HCT116 (cell line): ENCODE measurements at regions not wholly inside any gene's neighbourhood (a gene's known extent, or its start where the extent isn't known, plus 50 kb on each side); places are given as distances from the start of the nearest gene placed in this dataset.

Source experiments
- ATAC-seq: fragments of 200-7000 bp; cut with Tn5 transposase; 2 replicates; pipeline ENCODE4 v1.9.1; 2020; ENCODE audit warnings: mild to moderate bottlenecking, moderate library complexity
- BruUV-seq: library from RNA; stranded (reverse); fragments of 400-500 nt; replicated peaks from 2 replicates; lab custom pipeline; 2021; lab: Mats Ljungman, UMichigan
- CTCF ChIA-PET: fragments of 300-600 bp; sonication (Branson Sonifier 250); formaldehyde crosslinking; loops from one replicate; lab custom pipeline; 2021; ENCODE audit warnings: antibody characterized with exemption; lab: Charles Lee
- POLR2A ChIA-PET: fragments of 300-600, 350-600 bp; sonication (Branson Sonifier 250); formaldehyde crosslinking; loops from one replicate; lab custom pipeline; 2021; ENCODE audit warnings: antibody characterized with exemption; lab: Charles Lee
- RAD21 ChIA-PET, 2 experiments: fragments of 300-600 bp; sonication (Branson Sonifier 250); formaldehyde crosslinking; loops; one replicate each; lab custom pipeline; 2023; ENCODE audit warnings: low total read pairs in 2 of 2; ENCODE audit not compliant: uncharacterized antibody in 2 of 2, unreplicated experiment in 2 of 2, low non-redundant PET in 1 of 2; lab: Charles Lee
- DNase-seq: peaks from one replicate; pipeline ENCODE4 v3.0.0-alpha.2; 2010; ENCODE audit warnings: low read depth, low spot score
- H2AFZ ChIP-seq: fragments of 200-600 bp; shearing (Covaris generic), sonication (generic); 2 replicates; pipeline ENCODE4 v1.6.1; 2017; ENCODE audit warnings: low read depth, mixed run types, mixed read lengths, antibody characterized with exemption, low read length; ENCODE audit not compliant: poor library complexity, severe bottlenecking
- H3K27ac ChIP-seq: 2 replicates; pipeline ENCODE4 v1.5.1; 2012; ENCODE audit warnings: low read depth, low read length
- H3K27me3 ChIP-seq: fragments of 200-600 bp; sonication (generic); 2 replicates; pipeline ENCODE4 v1.6.1; 2016; ENCODE audit warnings: mixed run types, low read length, mixed read lengths; ENCODE audit not compliant: insufficient read depth
- H3K36me3 ChIP-seq, 2 experiments: fragments of 200-500 bp in 1 of 2; fragments of 200-600 bp in 1 of 2; sonication (Bioruptor generic) in 1 of 2; sonication (generic) in 1 of 2; 2 replicates each; pipeline versions ENCODE4 v1.5.1 to v1.6.1; 2014 to 2016; ENCODE audit warnings: low read length in 2 of 2, inconsistent platforms in 1 of 2, mixed read lengths in 1 of 2, mixed run types in 1 of 2; ENCODE audit not compliant: insufficient read depth in 2 of 2, control insufficient read depth in 1 of 2
- H3K4me1 ChIP-seq, 2 experiments: fragments of 200-600 bp in 1 of 2; sonication (generic) in 1 of 2; 2 replicates each; pipeline versions ENCODE4 v1.5.1 to v1.6.1; 2012 to 2017; ENCODE audit warnings: low read length in 2 of 2, inconsistent platforms in 1 of 2, mild to moderate bottlenecking in 1 of 2, mixed read lengths in 1 of 2, mixed run types in 1 of 2, moderate library complexity in 1 of 2; ENCODE audit not compliant: insufficient read depth in 2 of 2, control insufficient read depth in 1 of 2
- H3K4me2 ChIP-seq: fragments of 200-600 bp; sonication (generic); 2 replicates; pipeline ENCODE4 v1.6.1; 2017; ENCODE audit warnings: mixed run types, low read length, mixed read lengths
- H3K4me3 ChIP-seq, 2 experiments: fragments of 200-600 bp in 1 of 2; sonication (generic) in 1 of 2; replicated peaks in 1 of 2; 2 replicates each; pipeline ENCODE4 v1.5.1; 2011 to 2016; ENCODE audit warnings: low read length in 2 of 2, control low read depth in 1 of 2, low read depth in 1 of 2, mild to moderate bottlenecking in 1 of 2, mixed read lengths in 1 of 2, mixed run types in 1 of 2
- H3K79me2 ChIP-seq: fragments of 200-600 bp; sonication (generic); 2 replicates; pipeline ENCODE4 v1.6.1; 2017; ENCODE audit warnings: mild to moderate bottlenecking, mixed run types, low read length, moderate library complexity, mixed read lengths; ENCODE audit not compliant: insufficient read depth
- H3K9ac ChIP-seq: fragments of 200-600 bp; sonication (generic); 2 replicates; pipeline ENCODE4 v1.6.1; 2016; ENCODE audit warnings: low read length, mixed read lengths
- H3K9me2 ChIP-seq: fragments of 200-600 bp; sonication (generic), shearing (Covaris generic); 2 replicates; pipeline ENCODE4 v1.6.1; 2017; ENCODE audit warnings: mixed run types, mild to moderate bottlenecking, moderate library complexity; ENCODE audit not compliant: insufficient read depth
- H3K9me3 ChIP-seq, 2 experiments: fragments of 200-500 bp in 1 of 2; fragments of 200-600 bp in 1 of 2; sonication (Bioruptor generic) in 1 of 2; sonication (generic) in 1 of 2; 2 replicates each; pipeline ENCODE4 v1.6.1; 2014 to 2017; ENCODE audit warnings: low read length in 2 of 2, mixed read lengths in 2 of 2, inconsistent platforms in 1 of 2, low read depth in 1 of 2, mild to moderate bottlenecking in 1 of 2, mixed run types in 1 of 2, moderate library complexity in 1 of 2; ENCODE audit not compliant: control insufficient read depth in 1 of 2, insufficient read depth in 1 of 2
- H4K20me1 ChIP-seq: fragments of 200-600 bp; sonication (generic), shearing (Covaris generic); 2 replicates; pipeline ENCODE4 v1.6.1; 2017; ENCODE audit warnings: mixed run types, mild to moderate bottlenecking, moderate library complexity; ENCODE audit not compliant: insufficient read depth
- CBX3 ChIP-seq: IDR thresholded peaks from 2 replicates; pipeline ENCODE4 v1.6.1; 2012; ENCODE audit warnings: low read depth
- EGR1 ChIP-seq: IDR thresholded peaks from 2 replicates; pipeline ENCODE4 v1.6.1; 2012; ENCODE audit warnings: low read depth
- EZH2phosphoT487 ChIP-seq: fragments of 200-600 bp; IDR thresholded peaks from 2 replicates; pipeline ENCODE4 v1.6.1; 2018; ENCODE audit warnings: antibody characterized with exemption, borderline replicate concordance
- FOSL1 ChIP-seq: IDR thresholded peaks from 2 replicates; pipeline ENCODE4 v1.6.1; 2012; ENCODE audit warnings: low read depth
- JUND ChIP-seq: IDR thresholded peaks from 2 replicates; pipeline ENCODE4 v1.6.1; 2012
- POLR2A ChIP-seq: IDR thresholded peaks from 2 replicates; pipeline ENCODE4 v1.7.0; 2011; ENCODE audit warnings: borderline replicate concordance; ENCODE audit not compliant: insufficient read depth, insufficient read length; ENCODE audit errors: extremely low read depth
- POLR2AphosphoS5 ChIP-seq: IDR thresholded peaks from 2 replicates; pipeline ENCODE4 v1.6.1; 2011; ENCODE audit warnings: mild to moderate bottlenecking, low read depth, low read length, moderate library complexity
- RAD21 ChIP-seq: IDR thresholded peaks from 2 replicates; pipeline ENCODE4 v1.6.1; 2012; ENCODE audit warnings: low read depth, mild to moderate bottlenecking
- SIN3A ChIP-seq: IDR thresholded peaks from 2 replicates; pipeline ENCODE4 v1.6.1; 2012; ENCODE audit warnings: low read depth
- TCF7L2 ChIP-seq: IDR thresholded peaks from 2 replicates; pipeline ENCODE4 v1.7.0; 2011; ENCODE audit warnings: borderline replicate concordance, inconsistent platforms; ENCODE audit not compliant: insufficient read depth, insufficient read length; ENCODE audit errors: extremely low read depth
- YY1 ChIP-seq: IDR thresholded peaks from 2 replicates; pipeline ENCODE4 v1.6.1; 2011; ENCODE audit warnings: low read length, low read depth, moderate library complexity, mild to moderate bottlenecking; ENCODE audit not compliant: insufficient replicate concordance; ENCODE audit errors: extremely low read depth
- ZFX ChIP-seq: fragments of 450-650 bp; IDR thresholded peaks from 2 replicates; pipeline ENCODE4 v1.6.1; 2017
- intact Hi-C: fragments of 100-400 bp; cut with micrococcal nuclease; formaldehyde crosslinking; loops from 2 replicates; pipeline ENCODE4 v1.10.0; 2022
- TF ChIP-seq, protein P1 (sequence below): IDR thresholded peaks from 2 replicates; pipeline ENCODE4 v1.6.1; 2011; ENCODE audit warnings: mild to moderate bottlenecking, low read length, moderate library complexity; ENCODE audit not compliant: insufficient replicate concordance; ENCODE audit errors: extremely low read depth
- TF ChIP-seq, protein P2 (sequence below): IDR thresholded peaks from 2 replicates; pipeline ENCODE4 v1.6.1; 2012

DNA sequence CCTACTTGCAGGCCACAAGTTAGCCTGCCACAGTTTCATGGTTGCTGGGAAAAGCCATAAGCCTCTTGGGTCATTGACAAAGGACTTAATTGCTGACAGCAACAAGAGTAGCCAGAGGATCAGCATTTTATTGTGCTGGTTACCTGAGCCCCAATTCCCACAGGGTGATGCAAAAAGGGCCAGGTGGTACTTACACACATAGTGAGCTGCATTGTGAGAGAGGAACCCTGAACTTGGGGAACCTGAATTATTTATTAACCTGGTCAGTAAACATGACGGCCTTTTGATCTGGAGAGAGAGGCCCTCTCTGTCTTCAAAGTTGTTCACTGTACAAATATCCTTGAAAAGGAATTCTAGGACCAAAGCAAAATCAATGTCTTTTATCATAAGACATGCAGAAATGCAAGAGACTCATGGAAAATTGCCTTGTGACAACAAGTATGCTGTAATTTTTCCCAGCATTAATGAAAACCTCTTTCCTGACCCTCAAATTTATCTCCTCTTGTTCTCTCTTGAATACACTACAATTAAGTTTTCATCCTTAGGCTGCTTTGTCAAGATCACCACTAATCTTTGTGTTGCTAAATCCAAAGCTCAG is 102.9 kb upstream of the PHYHIPL start:
- H2AFZ ChIP-seq: no peak overlapping the region
- TF ChIP-seq, protein P1, sequence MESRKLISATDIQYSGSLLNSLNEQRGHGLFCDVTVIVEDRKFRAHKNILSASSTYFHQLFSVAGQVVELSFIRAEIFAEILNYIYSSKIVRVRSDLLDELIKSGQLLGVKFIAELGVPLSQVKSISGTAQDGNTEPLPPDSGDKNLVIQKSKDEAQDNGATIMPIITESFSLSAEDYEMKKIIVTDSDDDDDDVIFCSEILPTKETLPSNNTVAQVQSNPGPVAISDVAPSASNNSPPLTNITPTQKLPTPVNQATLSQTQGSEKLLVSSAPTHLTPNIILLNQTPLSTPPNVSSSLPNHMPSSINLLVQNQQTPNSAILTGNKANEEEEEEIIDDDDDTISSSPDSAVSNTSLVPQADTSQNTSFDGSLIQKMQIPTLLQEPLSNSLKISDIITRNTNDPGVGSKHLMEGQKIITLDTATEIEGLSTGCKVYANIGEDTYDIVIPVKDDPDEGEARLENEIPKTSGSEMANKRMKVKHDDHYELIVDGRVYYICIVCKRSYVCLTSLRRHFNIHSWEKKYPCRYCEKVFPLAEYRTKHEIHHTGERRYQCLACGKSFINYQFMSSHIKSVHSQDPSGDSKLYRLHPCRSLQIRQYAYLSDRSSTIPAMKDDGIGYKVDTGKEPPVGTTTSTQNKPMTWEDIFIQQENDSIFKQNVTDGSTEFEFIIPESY: no peak
- TF ChIP-seq POLR2A (no peak), FOSL1 (no peak), EZH2phosphoT487 (no peak), POLR2AphosphoS5 (no peak), TCF7L2 (no peak), CBX3 (no peak), SIN3A (no peak), EGR1 (no peak), YY1 (no peak), JUND (no peak), RAD21 (no peak), ZFX (no peak)
- TF ChIP-seq, protein P2, sequence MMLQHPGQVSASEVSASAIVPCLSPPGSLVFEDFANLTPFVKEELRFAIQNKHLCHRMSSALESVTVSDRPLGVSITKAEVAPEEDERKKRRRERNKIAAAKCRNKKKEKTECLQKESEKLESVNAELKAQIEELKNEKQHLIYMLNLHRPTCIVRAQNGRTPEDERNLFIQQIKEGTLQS: no peak
- H3K9ac ChIP-seq: no peak overlapping the region
- ATAC-seq: no peak
- RAD21 ChIA-PET: no interaction called here
- H3K9me2 ChIP-seq: no peaks in the 10 kb centered on the region
- intact Hi-C loops: no loop called here
- H3K4me1 ChIP-seq: no peaks in the 10 kb centered on the region; a peak in 1 of 4 replicates
- no peak for DNase-seq
- BruUV-seq: no TSS peak
- no peak overlapping the region for H3K4me3 ChIP-seq
- H3K79me2 ChIP-seq: no peaks in the 10 kb centered on the region
- POLR2A ChIA-PET: no interaction called here
- CTCF ChIA-PET: no interaction called here
- H3K9me3 ChIP-seq: no peaks in the 10 kb centered on the region
- no peaks in the 10 kb centered on the region for H4K20me1 ChIP-seq
- H3K4me2 ChIP-seq: no peak overlapping the region
- H3K36me3 ChIP-seq: no peaks in the 10 kb centered on the region
- H3K27ac ChIP-seq: no peak overlapping the region
- no peaks in the 10 kb centered on the region for H3K27me3 ChIP-seq
